ENCODE measurements at regions not wholly inside any gene's neighbourhood (a gene's known extent, or its start where the extent isn't known, plus 50 kb on each side); places are given as distances from the start of the nearest gene placed in this dataset.

GRCh38 chr13:91200486-91200885 is 147.0 kb upstream of the MIR17HG start:
- intact Hi-C loops (cut with DNase I) = no loop called here
- WGBS, 3 donors = 75 to 93% (median 90%) methylated on average over 3 of the region's 3 CpGs
- no peak for DNase-seq
- TF ChIP-seq CTCF (IDR thresholded peaks at IDR 0.05) = no peak
- no peak for TF ChIP-seq EP300 (IDR thresholded peaks at IDR 0.05)
- TF ChIP-seq POLR2A (IDR thresholded peaks at IDR 0.05) = no peak
- Histone ChIP-seq H3K27me3 (no peaks in the 10 kb centered on the region), H3K9me3 (no peaks in the 10 kb centered on the region), H3K36me3 (no peaks in the 10 kb centered on the region), H3K4me3 (no peak overlapping the region), H3K27ac (no peak overlapping the region), H3K4me1 (ENCODE audit: insufficient read depth) (no peaks in the 10 kb centered on the region)

GRCh38 chr13:91203430-91203829 is 144.1 kb upstream of the MIR17HG start:
- TF ChIP-seq CTCF (IDR thresholded peaks at IDR 0.05) = no peak
- no peak for TF ChIP-seq POLR2A (IDR thresholded peaks at IDR 0.05)
- no peak for TF ChIP-seq EP300 (IDR thresholded peaks at IDR 0.05)
- intact Hi-C loops (cut with DNase I) = no loop called here
- no peaks in the 10 kb centered on the region for H3K27me3 ChIP-seq
- no peaks in the 10 kb centered on the region for H3K4me1 ChIP-seq (ENCODE audit: insufficient read depth)
- no peak overlapping the region for H3K27ac ChIP-seq
- no peak for DNase-seq
- no peak overlapping the region for H3K4me3 ChIP-seq
- 80 to 85% (median 81%) methylated on average over 1 of the region's 1 CpG for WGBS, 3 donors
- no peaks in the 10 kb centered on the region for H3K9me3 ChIP-seq
- no peaks in the 10 kb centered on the region for H3K36me3 ChIP-seq

- Histone ChIP-seq H3K4me3 (no peak overlapping the region), H3K36me3 (no peaks in the 10 kb centered on the region), H3K4me1 (ENCODE audit: insufficient read depth) (no peaks in the 10 kb centered on the region), H3K27ac (no peak overlapping the region), H3K9me3 (no peaks in the 10 kb centered on the region), H3K27me3 (no peaks in the 10 kb centered on the region)
- intact Hi-C loops (cut with DNase I) = no loop called here
- 13 to 39% (median 15%) methylated on average over 4 of the region's 4 CpGs for WGBS, 3 donors
- TF ChIP-seq POLR2A (IDR thresholded peaks at IDR 0.05) (no peak), CTCF (IDR thresholded peaks at IDR 0.05) (no peak), EP300 (IDR thresholded peaks at IDR 0.05) (no peak)
- DNase-seq = no peak
Measured at GRCh38 chr13:91207261-91207660, 140.2 kb upstream of the MIR17HG start.

GRCh38 chr13:91211510-91211909 is 136.0 kb upstream of the MIR17HG start:
- no peaks in the 10 kb centered on the region for H3K9me3 ChIP-seq
- H3K4me3 ChIP-seq = no peak overlapping the region
- WGBS, 3 donors = 31 to 45% (median 34%) methylated on average over 3 of the region's 3 CpGs
- no peaks in the 10 kb centered on the region for H3K27me3 ChIP-seq
- DNase-seq = no peak
- no peak overlapping the region for H3K27ac ChIP-seq
- H3K4me1 ChIP-seq (ENCODE audit: insufficient read depth) = no peaks in the 10 kb centered on the region
- intact Hi-C loops (cut with DNase I) = no loop called here
- no peaks in the 10 kb centered on the region for H3K36me3 ChIP-seq
- TF ChIP-seq CTCF (IDR thresholded peaks at IDR 0.05) (no peak), EP300 (IDR thresholded peaks at IDR 0.05) (no peak), POLR2A (IDR thresholded peaks at IDR 0.05) (no peak)

- TF ChIP-seq CTCF (IDR thresholded peaks at IDR 0.05) (no peak), EP300 (IDR thresholded peaks at IDR 0.05) (no peak), POLR2A (IDR thresholded peaks at IDR 0.05) (no peak)
- H3K27me3 ChIP-seq = no peaks in the 10 kb centered on the region
- 45 to 50% (median 47%) methylated on average over 5 of the region's 5 CpGs for WGBS, 3 donors
- H3K4me1 ChIP-seq (ENCODE audit: insufficient read depth) = no peaks in the 10 kb centered on the region
- intact Hi-C loops (cut with DNase I) = no loop called here
- H3K9me3 ChIP-seq = no peaks in the 10 kb centered on the region
- no peaks in the 10 kb centered on the region for H3K36me3 ChIP-seq
- no peak for DNase-seq
- no peak overlapping the region for H3K4me3 ChIP-seq
- H3K27ac ChIP-seq = no peak overlapping the region
Measured at GRCh38 chr13:91212231-91212630, 135.3 kb upstream of the MIR17HG start.

Data from ovary (tissue), 7 donors.